ENCODE measurements at regions not wholly inside any gene's neighbourhood (a gene's known extent, or its start where the extent isn't known, plus 50 kb on each side); places are given as distances from the start of the nearest gene placed in this dataset.

- no peak for DNase-seq (ENCODE audit: low read depth)
- TF ChIP-seq, protein P1, sequence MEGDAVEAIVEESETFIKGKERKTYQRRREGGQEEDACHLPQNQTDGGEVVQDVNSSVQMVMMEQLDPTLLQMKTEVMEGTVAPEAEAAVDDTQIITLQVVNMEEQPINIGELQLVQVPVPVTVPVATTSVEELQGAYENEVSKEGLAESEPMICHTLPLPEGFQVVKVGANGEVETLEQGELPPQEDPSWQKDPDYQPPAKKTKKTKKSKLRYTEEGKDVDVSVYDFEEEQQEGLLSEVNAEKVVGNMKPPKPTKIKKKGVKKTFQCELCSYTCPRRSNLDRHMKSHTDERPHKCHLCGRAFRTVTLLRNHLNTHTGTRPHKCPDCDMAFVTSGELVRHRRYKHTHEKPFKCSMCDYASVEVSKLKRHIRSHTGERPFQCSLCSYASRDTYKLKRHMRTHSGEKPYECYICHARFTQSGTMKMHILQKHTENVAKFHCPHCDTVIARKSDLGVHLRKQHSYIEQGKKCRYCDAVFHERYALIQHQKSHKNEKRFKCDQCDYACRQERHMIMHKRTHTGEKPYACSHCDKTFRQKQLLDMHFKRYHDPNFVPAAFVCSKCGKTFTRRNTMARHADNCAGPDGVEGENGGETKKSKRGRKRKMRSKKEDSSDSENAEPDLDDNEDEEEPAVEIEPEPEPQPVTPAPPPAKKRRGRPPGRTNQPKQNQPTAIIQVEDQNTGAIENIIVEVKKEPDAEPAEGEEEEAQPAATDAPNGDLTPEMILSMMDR (IDR thresholded peaks at IDR 0.05; ENCODE audit: low read depth, low read length, missing control alignments) = no peak
- H3K4me3 ChIP-seq (ENCODE audit: low read depth, low read length) = no peak overlapping the region
- in situ Hi-C loops (cut with HindIII; ENCODE audit: low sequenced_read_pairs) = no loop called here
These were observed 471.0 kb upstream of the CDH5 start for GRCh38 chr16:65895486-65895885.

GRCh38 chr16:65890203-65890602 is 476.3 kb upstream of the CDH5 start:
- DNase-seq (ENCODE audit: low read depth) = no peak
- TF ChIP-seq, protein P1 (IDR thresholded peaks at IDR 0.05; ENCODE audit: low read depth, low read length, missing control alignments) = no peak
- H3K4me3 ChIP-seq (ENCODE audit: low read depth, low read length) = no peak overlapping the region
- in situ Hi-C loops (cut with HindIII; ENCODE audit: low sequenced_read_pairs) = no loop called here

DNA sequence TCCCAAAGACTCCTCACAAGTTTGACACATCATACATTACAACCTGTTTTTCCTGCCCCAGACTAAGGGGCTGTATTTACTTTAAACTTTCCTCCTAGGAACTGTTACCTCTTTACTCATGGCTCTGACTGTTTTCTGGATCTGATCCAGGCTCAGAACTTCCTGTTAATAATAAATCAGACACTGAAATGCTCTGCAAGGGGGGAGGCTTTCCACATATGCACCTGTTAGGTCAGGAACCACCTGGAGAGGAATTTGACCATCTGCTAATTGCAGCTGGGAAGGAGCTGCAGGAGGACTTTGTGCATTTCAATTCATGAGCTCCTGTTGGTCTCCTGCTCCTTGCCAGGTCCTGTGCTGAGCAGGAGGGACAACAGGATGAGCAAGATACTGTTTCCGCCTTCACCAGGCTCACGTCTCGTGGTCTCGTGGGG is 476.9 kb upstream of the CDH5 start:
- DNase-seq (ENCODE audit: low read depth) = no peak
- TF ChIP-seq, protein P1 (IDR thresholded peaks at IDR 0.05; ENCODE audit: low read depth, low read length, missing control alignments) = no peak
- no peak overlapping the region for H3K4me3 ChIP-seq (ENCODE audit: low read depth, low read length)
- in situ Hi-C loops (cut with HindIII; ENCODE audit: low sequenced_read_pairs) = no loop called here

DNA sequence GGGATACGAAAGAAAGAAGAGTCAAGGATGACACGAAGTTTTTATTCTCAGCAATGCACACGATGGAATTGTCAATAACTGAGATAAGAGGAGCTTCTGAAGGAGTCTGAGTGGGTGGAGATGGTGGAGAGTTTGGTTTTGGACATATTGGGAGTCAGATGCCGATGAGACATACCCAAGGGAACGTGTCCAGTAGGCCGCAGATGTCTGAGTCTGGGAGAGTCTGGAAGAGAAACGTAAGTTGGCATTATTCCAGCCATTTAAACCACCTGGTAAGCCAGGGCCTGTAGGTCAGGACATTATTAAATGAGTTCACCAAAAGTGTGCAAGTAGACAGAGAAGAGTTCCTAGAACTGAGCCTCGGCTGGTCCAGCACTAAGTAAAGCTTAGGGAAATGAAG is 478.3 kb upstream of the CDH5 start:
- DNase-seq (ENCODE audit: low read depth) = no peak
- H3K4me3 ChIP-seq (ENCODE audit: low read depth, low read length) = no peak overlapping the region
- in situ Hi-C loops (cut with HindIII; ENCODE audit: low sequenced_read_pairs) = no loop called here
- TF ChIP-seq, protein P1 (IDR thresholded peaks at IDR 0.05; ENCODE audit: low read depth, low read length, missing control alignments) = no peak

DNA sequence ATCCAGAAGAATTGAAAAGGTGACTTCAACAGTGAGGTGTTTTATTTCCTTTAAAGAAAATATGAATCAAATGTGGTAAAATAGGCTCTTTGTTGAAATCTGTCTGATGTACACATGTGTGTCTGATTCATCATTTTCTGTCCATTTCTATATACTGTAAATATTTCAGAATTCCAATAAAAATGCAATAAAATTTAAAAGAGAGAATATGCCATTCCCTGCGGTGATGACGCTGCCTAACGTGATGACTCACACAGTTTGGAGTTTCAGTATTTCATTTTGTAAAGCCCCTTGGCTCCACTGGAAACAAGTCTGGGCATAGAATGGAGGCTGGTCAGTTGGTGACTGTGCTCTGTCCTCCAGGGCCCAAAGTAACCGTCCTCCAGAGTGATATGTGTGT is 482.5 kb upstream of the CDH5 start:
- DNase-seq (ENCODE audit: low read depth) = no peak
- in situ Hi-C loops (cut with HindIII; ENCODE audit: low sequenced_read_pairs) = no loop called here
- TF ChIP-seq, protein P1 (IDR thresholded peaks at IDR 0.05; ENCODE audit: low read depth, low read length, missing control alignments) = no peak
- no peak overlapping the region for H3K4me3 ChIP-seq (ENCODE audit: low read depth, low read length)

DNA sequence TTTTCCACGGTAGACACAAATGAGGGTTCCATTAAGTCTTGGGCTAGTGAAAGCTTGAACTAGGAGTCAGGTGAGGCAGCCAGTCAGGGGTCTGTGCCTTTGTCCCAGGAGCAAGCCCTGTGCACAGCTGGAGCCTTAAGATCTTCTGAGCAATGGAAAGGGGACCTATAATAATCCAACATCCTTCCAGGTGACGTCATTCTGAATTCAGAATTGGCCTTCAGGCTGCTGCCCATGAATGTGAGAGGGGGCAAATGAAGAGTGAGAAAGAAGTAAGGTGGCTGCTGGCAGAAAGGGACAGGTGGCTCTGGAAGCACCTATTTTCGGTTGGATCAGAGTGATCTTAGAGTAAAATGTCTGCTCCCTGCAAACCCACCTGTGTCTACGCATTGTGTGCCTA is 488.1 kb upstream of the CDH5 start:
- DNase-seq (ENCODE audit: low read depth) = no peak
- TF ChIP-seq, protein P1 (IDR thresholded peaks at IDR 0.05; ENCODE audit: low read depth, low read length, missing control alignments) = no peak
- H3K4me3 ChIP-seq (ENCODE audit: low read depth, low read length) = no peak overlapping the region
- in situ Hi-C loops (cut with HindIII; ENCODE audit: low sequenced_read_pairs) = no loop called here

DNA sequence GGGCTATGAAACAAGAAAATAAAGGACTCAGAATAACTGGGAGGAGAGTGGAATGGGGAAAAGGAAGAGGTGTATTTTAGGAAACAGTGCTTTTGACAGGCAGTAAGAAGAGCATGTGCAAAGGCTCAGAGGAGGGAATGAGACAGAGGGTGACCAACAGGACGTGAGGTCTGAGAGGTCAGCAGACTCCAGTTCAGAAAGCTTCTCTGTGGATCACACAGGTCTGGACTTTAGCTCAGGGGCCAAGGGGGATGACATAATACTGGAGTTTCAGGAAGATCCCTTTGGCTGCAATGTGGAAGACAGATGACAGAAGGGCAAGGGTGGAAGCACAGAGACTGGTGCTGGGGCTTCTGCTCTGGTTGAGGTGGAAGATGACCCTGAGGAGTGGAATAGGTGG is 489.9 kb upstream of the CDH5 start:
- H3K4me3 ChIP-seq (ENCODE audit: low read depth, low read length) = no peak overlapping the region
- TF ChIP-seq, protein P1 (IDR thresholded peaks at IDR 0.05; ENCODE audit: low read depth, low read length, missing control alignments) = no peak
- in situ Hi-C loops (cut with HindIII; ENCODE audit: low sequenced_read_pairs) = no loop called here
- DNase-seq (ENCODE audit: low read depth) = no peak

Measured in astrocyte of the cerebellum (primary cell).